Cardiac fibroblast (primary cell): ENCODE measurements at regions not wholly inside any gene's neighbourhood (a gene's known extent, or its start where the extent isn't known, plus 50 kb on each side); places are given as distances from the start of the nearest gene placed in this dataset.
A peak's percentile ranks its signal among the peaks of the same experiment; 100 is the strongest.
"Not testable (repeated sequence)": the region's sequence is repeated elsewhere in the genome, so short reads cannot be mapped to it uniquely, and the experiment has no call there.

Experiments used
- DNase-seq, 2 donors: peaks; one replicate each; pipeline versions ENCODE4 v3.0.0 to v3.0.0-alpha.2; 2010; ENCODE audit warnings: low read depth in 2 of 2
- H3K4me3 ChIP-seq, 2 donors: replicated peaks in 1 of 2; 1 replicate in 1 of 2; 2 replicates in 1 of 2; pipeline ENCODE4 v1.5.1; 2011; ENCODE audit warnings: low read depth in 2 of 2, low read length in 2 of 2, mild to moderate bottlenecking in 2 of 2, moderate library complexity in 1 of 2
- CTCF ChIP-seq: IDR thresholded peaks from one replicate; pipeline ENCODE4 v1.5.1; 2011; ENCODE audit warnings: low read depth, mild to moderate bottlenecking, low read length, inconsistent platforms

- TF ChIP-seq CTCF = no peak
- no peak for DNase-seq
- no peak overlapping the region for H3K4me3 ChIP-seq
These were observed 55.4 kb upstream of the KLF14 start for GRCh38 chr7:130789436-130789835.

GRCh38 chr7:130791746-130792145 is 57.7 kb upstream of the KLF14 start:
- no peak for TF ChIP-seq CTCF
- H3K4me3 ChIP-seq = no peak overlapping the region
- DNase-seq = no peak

- DNase-seq = peak; percentile 19 to 41
- TF ChIP-seq CTCF = peak; percentile 20
- H3K4me3 ChIP-seq = peak overlapping the region in 1 of 2 donors; percentile 18
These were observed 60.0 kb upstream of the KLF14 start for GRCh38 chr7:130793855-130794618.

- peak in 1 of 2 donors; percentile 15 for DNase-seq
- peak overlapping the region in 1 of 2 donors; percentile 18 for H3K4me3 ChIP-seq
- no peak for TF ChIP-seq CTCF
These were observed 60.6 kb upstream of the KLF14 start for GRCh38 chr7:130794619-130794922.

- not testable (repeated sequence) for DNase-seq, H3K4me3 ChIP-seq
These were observed 62.4 kb upstream of the KLF14 start for GRCh38 chr7:130796425-130796824.

- H3K4me3 ChIP-seq = no peak overlapping the region
- no peak for TF ChIP-seq CTCF
- no peak for DNase-seq
These were observed 69.1 kb upstream of the KLF14 start for GRCh38 chr7:130803127-130803526.

GRCh38 chr7:130804220-130804619 is 70.2 kb upstream of the KLF14 start:
- no peak overlapping the region for H3K4me3 ChIP-seq
- DNase-seq = no peak
- no peak for TF ChIP-seq CTCF

- DNase-seq, H3K4me3 ChIP-seq: not testable (repeated sequence)
These were observed 78.8 kb upstream of the KLF14 start for GRCh38 chr7:130812819-130813218.
